Natural killer cell (primary cell): ENCODE measurements at regions not wholly inside any gene's neighbourhood (a gene's known extent, or its start where the extent isn't known, plus 50 kb on each side); places are given as distances from the start of the nearest gene placed in this dataset.

Source experiments
- ATAC-seq, 3 donors: fragments of 150-1000 bp in 2 of 3; fragments of 200-7000 bp in 1 of 3; cut with Tn5 transposase; 1 replicate in 1 of 3; 2 replicates in 2 of 3; pipeline ENCODE4 v1.10.0; 2021; ENCODE audit warnings: mild to moderate bottlenecking in 2 of 3, moderate library complexity in 2 of 3
- DNase-seq, 2 donors: peaks; one replicate each; pipeline versions ENCODE4 v3.0.0 to v3.0.0-alpha.2; 2013 to 2021; ENCODE audit warnings: mixed read lengths in 1 of 2
- H3K27ac ChIP-seq: one replicate; pipeline ENCODE4 v1.5.1; 2013; ENCODE audit warnings: mild to moderate bottlenecking, low read length
- H3K27me3 ChIP-seq: one replicate; pipeline ENCODE4 v1.6.1; 2013; ENCODE audit warnings: low read length; ENCODE audit not compliant: control insufficient read depth, insufficient read depth
- H3K36me3 ChIP-seq: one replicate; pipeline ENCODE4 v1.6.1; 2013; ENCODE audit warnings: low read length; ENCODE audit not compliant: control insufficient read depth, insufficient read depth
- H3K4me1 ChIP-seq: one replicate; pipeline ENCODE4 v1.6.1; 2013; ENCODE audit warnings: low read length; ENCODE audit not compliant: control insufficient read depth, insufficient read depth
- H3K4me3 ChIP-seq: one replicate; pipeline ENCODE4 v1.5.1; 2013; ENCODE audit warnings: low read length
- H3K9me3 ChIP-seq: one replicate; pipeline ENCODE4 v1.6.1; 2013; ENCODE audit warnings: low read length; ENCODE audit not compliant: control insufficient read depth, insufficient read depth
- H3K27ac Mint-ChIP-seq, 2 donors: one replicate each; pipeline ENCODE4 v1.8.0; 2022; ENCODE audit warnings: mild to moderate bottlenecking in 2 of 2, mixed read lengths in 2 of 2, moderate library complexity in 1 of 2
- H3K27me3 Mint-ChIP-seq, 2 donors: one replicate each; pipeline ENCODE4 v1.8.0; 2022; ENCODE audit warnings: low read depth in 2 of 2, mixed read lengths in 2 of 2
- H3K36me3 Mint-ChIP-seq: one replicate; pipeline ENCODE4 v1.8.0; 2022; ENCODE audit warnings: mixed read lengths
- H3K4me1 Mint-ChIP-seq, 2 donors: one replicate each; pipeline ENCODE4 v1.8.0; 2022; ENCODE audit warnings: mixed read lengths in 2 of 2
- H3K4me3 Mint-ChIP-seq: one replicate; pipeline ENCODE4 v1.8.0; 2022; ENCODE audit warnings: mild to moderate bottlenecking, moderate library complexity, mixed read lengths
- H3K9me3 Mint-ChIP-seq, 2 donors: one replicate each; pipeline ENCODE4 v1.8.0; 2022; ENCODE audit warnings: mixed read lengths in 2 of 2
- WGBS: methylation state at CpG from one replicate; pipeline ENCODE4 v1.1.7; 2013; ENCODE audit warnings: missing lambda C conversion rate; ENCODE audit not compliant: insufficient coverage; 5-methylcytosine and 5-hydroxymethylcytosine counted together
- intact Hi-C: fragments of 100-400 bp; cut with micrococcal nuclease; formaldehyde crosslinking; loops from one replicate; pipeline ENCODE4 v1.14.2; 2022
- TF ChIP-seq, protein P1 (sequence below): fragments of 200-600 bp; IDR thresholded peaks from one replicate; pipeline ENCODE4 v1.8.0; 2022; ENCODE audit warnings: antibody characterized with exemption

DNA sequence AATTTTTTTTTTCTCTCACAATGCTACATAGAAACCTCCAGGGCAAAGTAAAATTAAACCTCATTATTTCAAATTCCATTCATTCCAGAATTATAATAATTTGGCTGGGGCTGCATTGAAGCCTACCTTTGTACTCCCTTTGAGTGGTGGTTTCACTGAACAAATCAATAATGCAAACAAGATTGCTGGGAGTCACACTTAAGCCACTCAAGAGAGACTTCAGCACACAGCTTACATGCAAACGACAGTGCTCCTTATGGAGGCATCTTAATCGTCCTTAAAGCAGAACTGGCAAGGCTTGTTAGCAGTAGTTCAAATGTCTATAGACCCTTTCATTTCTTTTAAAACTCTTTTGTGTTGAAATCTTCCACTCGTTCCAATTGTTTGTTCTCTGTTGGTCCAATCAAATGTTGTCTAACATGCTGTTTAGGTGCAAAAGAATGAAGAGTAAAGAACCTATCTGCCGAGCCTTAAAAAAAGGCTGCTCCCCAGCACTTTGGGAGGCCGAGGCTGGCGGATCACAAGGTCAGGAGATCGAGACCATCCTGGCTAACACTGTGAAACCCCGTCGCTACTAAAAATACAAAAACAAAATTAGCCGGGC is 294.9 kb downstream of the FGFR2 start:
- Mint-ChIP-seq H3K4me1 (no peaks in the 10 kb centered on the region), H3K36me3 (no peaks in the 10 kb centered on the region)

DNA sequence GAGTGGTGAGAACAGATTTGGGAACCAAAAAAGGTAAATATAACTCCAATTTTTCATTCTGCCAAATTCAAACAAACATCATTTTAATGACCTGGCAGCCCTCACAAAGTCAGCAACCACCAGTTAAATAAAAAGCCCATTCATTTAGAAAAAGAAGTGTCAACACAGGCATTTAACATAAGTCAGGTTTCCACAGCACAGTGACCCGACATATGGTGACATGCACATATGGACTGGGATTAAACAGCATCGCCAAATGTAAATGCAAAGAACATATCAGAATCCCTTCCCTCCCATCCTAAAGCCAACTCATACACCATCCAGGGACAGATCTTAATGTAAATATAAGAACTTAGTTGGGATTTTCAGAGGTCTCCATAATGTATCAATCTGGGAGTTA is 293.2 kb downstream of the FGFR2 start:
- Mint-ChIP-seq H3K9me3 (no peaks in the 10 kb centered on the region), H3K4me1 (no peaks in the 10 kb centered on the region), H3K36me3 (no peaks in the 10 kb centered on the region), H3K27ac (no peak overlapping the region), H3K27me3 (peaks cover 0 to 4% of the 10 kb centered on the region in 2 donors), H3K4me3 (no peak overlapping the region)
- Histone ChIP-seq H3K27ac (no peak overlapping the region), H3K36me3 (no peaks in the 10 kb centered on the region), H3K27me3 (no peaks in the 10 kb centered on the region), H3K4me3 (no peak overlapping the region), H3K4me1 (no peaks in the 10 kb centered on the region), H3K9me3 (no peaks in the 10 kb centered on the region)
- TF ChIP-seq, protein P1, sequence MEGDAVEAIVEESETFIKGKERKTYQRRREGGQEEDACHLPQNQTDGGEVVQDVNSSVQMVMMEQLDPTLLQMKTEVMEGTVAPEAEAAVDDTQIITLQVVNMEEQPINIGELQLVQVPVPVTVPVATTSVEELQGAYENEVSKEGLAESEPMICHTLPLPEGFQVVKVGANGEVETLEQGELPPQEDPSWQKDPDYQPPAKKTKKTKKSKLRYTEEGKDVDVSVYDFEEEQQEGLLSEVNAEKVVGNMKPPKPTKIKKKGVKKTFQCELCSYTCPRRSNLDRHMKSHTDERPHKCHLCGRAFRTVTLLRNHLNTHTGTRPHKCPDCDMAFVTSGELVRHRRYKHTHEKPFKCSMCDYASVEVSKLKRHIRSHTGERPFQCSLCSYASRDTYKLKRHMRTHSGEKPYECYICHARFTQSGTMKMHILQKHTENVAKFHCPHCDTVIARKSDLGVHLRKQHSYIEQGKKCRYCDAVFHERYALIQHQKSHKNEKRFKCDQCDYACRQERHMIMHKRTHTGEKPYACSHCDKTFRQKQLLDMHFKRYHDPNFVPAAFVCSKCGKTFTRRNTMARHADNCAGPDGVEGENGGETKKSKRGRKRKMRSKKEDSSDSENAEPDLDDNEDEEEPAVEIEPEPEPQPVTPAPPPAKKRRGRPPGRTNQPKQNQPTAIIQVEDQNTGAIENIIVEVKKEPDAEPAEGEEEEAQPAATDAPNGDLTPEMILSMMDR, result no peak
- ATAC-seq (no peak), DNase-seq (no peak)
- WGBS, result 90% methylated on average over 2 of the region's 2 CpGs
- intact Hi-C loops, result no loop called here

More for the DNA sequence above, 294.9 kb downstream of the FGFR2 start:
- H3K27me3 Mint-ChIP-seq, result no peaks in the 10 kb centered on the region
- H3K4me3 ChIP-seq, result no peak overlapping the region
- ATAC-seq (no peak), DNase-seq (no peak)
- no peak overlapping the region for H3K27ac ChIP-seq
- TF ChIP-seq, protein P1, result no peak
- H3K4me3 Mint-ChIP-seq, result no peak overlapping the region
- intact Hi-C loops, result no loop called here
- no peaks in the 10 kb centered on the region for H3K36me3 ChIP-seq
- H3K27me3 ChIP-seq, result no peaks in the 10 kb centered on the region
- no peaks in the 10 kb centered on the region for H3K4me1 ChIP-seq
- no peak overlapping the region for H3K27ac Mint-ChIP-seq
- no peaks in the 10 kb centered on the region for H3K9me3 Mint-ChIP-seq
- H3K9me3 ChIP-seq, result no peaks in the 10 kb centered on the region
- WGBS, result 88% methylated on average over 10 of the region's 10 CpGs

DNA sequence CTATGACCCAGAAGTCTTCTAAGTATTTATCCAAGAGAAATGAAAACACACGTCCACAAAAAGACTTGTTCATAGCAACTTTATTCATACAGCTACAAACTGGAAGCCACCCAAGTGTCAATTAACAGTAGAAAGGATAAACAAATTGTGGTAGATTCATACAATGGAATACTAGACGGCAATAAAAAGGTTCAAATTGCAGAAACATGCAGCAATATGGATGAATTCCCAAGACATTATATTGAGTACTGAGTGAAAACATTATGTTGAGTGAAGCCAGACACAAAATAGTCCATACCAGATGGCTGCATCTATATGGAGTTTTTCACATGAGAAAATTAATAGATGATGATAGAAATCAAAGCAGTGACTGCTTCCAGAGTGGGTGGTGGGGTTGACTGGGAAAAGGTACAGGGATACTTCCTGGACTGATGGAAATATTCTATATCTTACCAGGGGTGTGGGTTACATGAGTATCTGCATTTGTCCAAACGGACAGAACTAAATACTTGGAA is 292.0 kb downstream of the FGFR2 start:
- TF ChIP-seq, protein P1, result no peak
- H3K27me3 ChIP-seq, result no peaks in the 10 kb centered on the region
- no peaks in the 10 kb centered on the region for H3K9me3 ChIP-seq
- intact Hi-C loops, result no loop called here
- H3K4me3 ChIP-seq, result no peak overlapping the region
- H3K27ac Mint-ChIP-seq, result no peak overlapping the region
- no peak for ATAC-seq
- H3K9me3 Mint-ChIP-seq, result no peaks in the 10 kb centered on the region
- no peak for DNase-seq
- WGBS, result 81% methylated on average over 1 of the region's 3 CpGs
- peaks cover 0 to 4% of the 10 kb centered on the region in 2 donors for H3K27me3 Mint-ChIP-seq
- no peak overlapping the region for H3K4me3 Mint-ChIP-seq
- no peak overlapping the region for H3K27ac ChIP-seq
- no peaks in the 10 kb centered on the region for H3K4me1 ChIP-seq
- no peaks in the 10 kb centered on the region for H3K36me3 ChIP-seq
- no peaks in the 10 kb centered on the region for H3K4me1 Mint-ChIP-seq
- H3K36me3 Mint-ChIP-seq, result no peaks in the 10 kb centered on the region

DNA sequence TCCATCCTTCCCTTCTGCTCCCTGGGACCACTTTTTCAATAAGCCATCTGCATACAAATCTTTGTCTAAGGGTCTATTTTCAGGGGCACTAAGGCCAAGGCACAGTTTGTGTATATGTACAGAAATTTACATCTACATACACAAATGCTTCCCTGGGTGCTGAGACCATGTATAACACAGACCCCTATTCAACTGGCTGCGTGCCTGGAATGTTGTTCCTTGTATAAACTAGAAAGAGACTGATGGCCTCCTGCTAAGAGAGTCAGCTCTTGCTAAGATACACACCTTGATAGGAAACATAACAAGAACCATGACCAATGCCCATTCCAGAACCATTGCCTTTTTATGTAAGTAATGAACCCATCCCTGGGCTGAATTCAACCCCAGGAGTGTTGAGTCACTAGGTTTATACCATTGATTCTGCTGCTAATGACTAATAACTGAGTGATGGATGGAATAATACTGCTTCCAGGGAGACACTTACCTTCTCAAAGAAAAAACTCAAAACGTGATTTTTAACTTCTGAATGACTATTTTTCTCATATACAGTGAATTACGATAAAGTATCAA is 290.7 kb downstream of the FGFR2 start:
- Mint-ChIP-seq H3K9me3 (no peaks in the 10 kb centered on the region), H3K27ac (no peak overlapping the region), H3K27me3 (peaks cover 0 to 4% of the 10 kb centered on the region in 2 donors), H3K4me1 (no peaks in the 10 kb centered on the region), H3K36me3 (no peaks in the 10 kb centered on the region), H3K4me3 (no peak overlapping the region)
- Histone ChIP-seq H3K4me3 (no peak overlapping the region), H3K27me3 (no peaks in the 10 kb centered on the region), H3K9me3 (no peaks in the 10 kb centered on the region), H3K27ac (no peak overlapping the region), H3K36me3 (no peaks in the 10 kb centered on the region), H3K4me1 (no peaks in the 10 kb centered on the region)
- TF ChIP-seq, protein P1, result no peak
- no peak for DNase-seq
- intact Hi-C loops, result no loop called here
- no peak for ATAC-seq
- WGBS, result 76% methylated on average over 3 of the region's 3 CpGs
